HG03139 (cell line): ENCODE measurements at regions not wholly inside any gene's neighbourhood (a gene's known extent, or its start where the extent isn't known, plus 50 kb on each side); places are given as distances from the start of the nearest gene placed in this dataset.
"Not testable (repeated sequence)": the region's sequence is repeated elsewhere in the genome, so short reads cannot be mapped to it uniquely, and the experiment has no call there.

ENCODE experiments used
- ATAC-seq: cut with Tn5 transposase; IDR thresholded peaks from one replicate; pipeline ENCODE4 v1.9.1; 2021; ENCODE audit not compliant: unreplicated experiment

DNA sequence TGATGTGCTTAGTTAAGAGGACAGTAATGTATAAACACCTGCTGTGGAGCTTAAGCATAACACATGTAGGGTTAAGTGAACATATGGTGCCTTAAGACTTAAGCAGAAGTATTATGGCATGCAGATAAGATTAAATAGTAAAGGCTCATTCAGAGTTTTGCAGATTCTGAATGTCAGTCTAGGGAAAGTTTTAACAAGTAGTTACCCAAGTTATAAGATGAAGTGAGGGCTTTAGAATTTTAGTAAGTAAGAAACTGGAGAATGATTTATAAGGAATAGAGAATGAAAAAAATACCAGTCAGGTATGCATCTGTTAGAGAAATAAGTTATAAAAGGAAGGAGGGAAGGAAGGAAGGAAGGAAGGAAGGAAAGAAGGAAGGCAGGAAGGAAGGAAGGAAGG, 902.1 kb downstream of the TRAM1L1 start:
- no peak for ATAC-seq

DNA sequence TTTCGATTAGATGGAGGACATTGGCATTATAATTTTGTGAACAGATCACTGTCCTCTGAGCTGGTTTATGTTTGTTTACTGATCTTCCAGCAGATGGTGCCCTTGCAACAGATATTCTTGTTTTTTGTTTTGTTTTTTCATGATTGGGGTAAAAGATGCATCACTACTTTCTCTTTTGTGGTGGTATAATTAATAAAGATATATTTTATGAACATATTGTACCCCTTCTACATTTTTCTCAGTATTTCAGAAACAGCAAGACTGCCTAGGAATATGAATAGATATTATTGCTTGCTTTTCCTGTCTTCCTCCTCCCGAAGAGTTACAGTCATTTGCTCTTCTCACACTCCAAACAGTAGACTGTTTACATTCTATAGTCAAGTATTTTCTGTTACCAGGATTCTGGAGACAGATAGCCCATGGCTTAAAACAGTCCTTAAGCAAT, 905.2 kb downstream of the TRAM1L1 start:
- ATAC-seq = no peak

DNA sequence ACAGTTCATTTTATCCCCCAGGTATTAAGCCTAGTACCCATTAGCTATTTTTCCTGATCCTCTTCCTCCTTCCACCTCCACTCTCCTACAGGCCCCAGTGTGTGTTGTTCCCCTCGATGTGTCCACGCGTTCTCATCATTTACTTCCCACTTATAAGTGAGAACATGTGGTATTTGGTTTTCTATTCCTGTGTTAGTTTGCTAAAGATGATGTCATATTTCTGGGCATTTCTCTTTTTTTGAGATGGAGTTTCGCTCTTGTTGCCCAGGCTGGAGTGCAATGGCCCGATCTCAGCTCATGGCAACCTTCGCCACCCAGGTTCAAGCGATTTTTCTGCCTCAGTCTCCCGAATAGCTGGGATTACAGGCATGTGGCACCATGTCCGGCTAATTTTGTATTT, 934.0 kb downstream of the TRAM1L1 start:
- ATAC-seq = not testable (repeated sequence)

DNA sequence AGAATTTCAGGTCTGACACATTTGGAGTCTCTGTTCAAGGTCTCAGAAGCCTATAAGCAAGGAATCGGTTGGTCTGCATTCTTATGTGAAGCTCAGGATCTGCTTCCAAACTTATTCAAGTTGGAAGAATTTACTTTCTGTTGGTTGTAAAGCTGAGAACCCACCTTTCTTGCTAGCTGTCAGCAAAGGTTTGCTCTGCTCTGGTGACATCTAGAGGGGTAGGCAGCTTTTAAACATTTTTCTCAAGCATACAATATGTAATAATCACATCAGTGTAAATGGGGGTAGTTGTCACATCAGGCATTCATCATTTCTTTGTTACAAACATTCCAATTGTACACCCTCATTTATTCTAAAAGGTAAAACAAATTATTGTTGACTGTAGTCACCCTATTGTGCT, 935.2 kb downstream of the TRAM1L1 start:
- ATAC-seq = no peak

DNA sequence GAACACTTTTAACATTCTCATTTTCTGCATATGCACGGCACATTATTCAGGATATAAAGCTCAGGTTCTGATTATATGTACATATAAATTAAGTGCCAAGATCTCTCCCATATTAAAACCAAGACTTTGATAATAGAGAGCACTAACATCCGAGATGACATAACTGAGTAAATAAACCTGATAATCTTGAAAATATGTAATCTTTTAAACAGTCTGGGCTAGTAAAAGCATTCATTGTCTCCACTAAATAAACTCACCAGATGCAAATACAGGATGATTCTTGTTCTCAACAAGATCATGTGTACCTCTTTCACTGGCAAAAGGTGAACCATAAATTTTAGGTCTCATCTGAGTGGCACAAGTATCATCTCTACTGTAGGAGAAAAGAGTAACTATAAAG, 942.2 kb downstream of the TRAM1L1 start:
- no peak for ATAC-seq

DNA sequence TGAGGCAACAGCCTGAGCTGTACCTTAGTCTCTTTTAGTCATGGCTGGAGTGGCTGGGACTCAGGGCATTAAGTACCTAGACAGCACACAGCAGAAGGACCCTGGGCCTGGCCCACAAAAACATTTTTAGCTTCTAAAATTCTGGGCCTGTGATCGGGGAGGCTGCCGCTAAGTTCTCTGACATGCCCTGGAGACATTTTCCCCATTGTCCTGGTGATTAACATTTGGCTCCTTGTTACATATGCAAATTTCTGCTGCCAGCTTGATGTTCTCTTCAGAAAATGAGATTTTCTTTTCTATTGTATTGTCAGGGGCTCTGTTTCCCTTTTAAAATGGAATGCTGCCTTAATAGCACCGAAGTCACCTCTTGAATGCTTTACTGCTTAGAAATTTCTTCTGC, 952.4 kb downstream of the TRAM1L1 start:
- no peak for ATAC-seq

DNA sequence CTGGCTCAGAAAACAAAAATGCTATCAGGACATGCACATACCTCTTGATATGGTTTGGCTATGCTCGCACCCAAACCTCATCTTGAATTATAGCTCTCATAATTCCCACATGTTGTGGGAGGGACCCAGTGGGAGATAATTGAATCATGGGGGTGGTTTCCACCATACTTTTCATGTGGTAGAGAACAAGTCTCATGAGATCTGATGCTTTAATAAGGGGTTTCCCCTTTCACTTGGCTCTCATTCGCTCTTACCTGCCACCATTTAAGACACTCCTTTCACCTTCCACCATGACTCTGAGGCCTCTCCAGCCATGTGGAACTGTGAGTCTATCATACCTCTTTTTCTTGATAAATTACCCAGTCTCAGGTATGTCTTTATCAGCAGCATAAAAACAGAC, 958.6 kb downstream of the TRAM1L1 start:
- ATAC-seq = no peak

DNA sequence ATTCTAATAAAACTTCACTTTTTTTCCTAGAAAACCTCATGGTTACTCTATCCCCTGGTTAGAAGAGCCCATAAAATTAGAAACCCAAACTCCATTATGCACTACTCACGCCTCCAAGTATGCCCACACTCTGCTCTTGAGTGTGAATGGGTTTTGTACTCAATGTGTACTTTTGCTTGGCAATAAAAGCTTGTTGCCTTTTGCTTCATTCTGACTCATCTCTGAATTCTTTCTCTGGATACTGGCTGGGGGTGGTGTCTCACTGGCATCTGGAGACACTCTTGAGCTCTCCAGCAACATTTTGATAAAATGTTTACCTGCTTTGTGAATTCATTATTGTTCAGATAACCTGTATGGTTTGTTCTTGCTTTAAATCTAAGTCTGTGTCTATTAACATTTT, 963.3 kb downstream of the TRAM1L1 start:
- ATAC-seq = no peak

DNA sequence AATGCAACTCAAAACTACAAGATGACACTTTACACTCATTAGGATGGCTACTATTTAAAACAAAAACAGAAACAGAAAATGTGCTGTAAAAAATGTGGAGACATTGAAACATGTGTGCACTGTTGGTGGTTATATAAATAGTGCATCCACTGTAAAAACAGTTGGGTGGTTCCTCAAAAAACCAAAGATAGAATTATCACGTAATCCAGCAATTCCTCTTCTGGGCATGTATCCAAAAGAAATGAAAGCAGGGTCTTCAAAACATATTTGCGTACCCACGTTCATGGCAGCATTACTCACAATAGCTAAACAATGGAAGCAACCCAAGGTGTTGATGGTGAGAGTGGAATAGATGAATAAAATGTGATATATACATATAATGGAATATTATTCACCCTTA, 967.2 kb downstream of the TRAM1L1 start:
- no peak for ATAC-seq

DNA sequence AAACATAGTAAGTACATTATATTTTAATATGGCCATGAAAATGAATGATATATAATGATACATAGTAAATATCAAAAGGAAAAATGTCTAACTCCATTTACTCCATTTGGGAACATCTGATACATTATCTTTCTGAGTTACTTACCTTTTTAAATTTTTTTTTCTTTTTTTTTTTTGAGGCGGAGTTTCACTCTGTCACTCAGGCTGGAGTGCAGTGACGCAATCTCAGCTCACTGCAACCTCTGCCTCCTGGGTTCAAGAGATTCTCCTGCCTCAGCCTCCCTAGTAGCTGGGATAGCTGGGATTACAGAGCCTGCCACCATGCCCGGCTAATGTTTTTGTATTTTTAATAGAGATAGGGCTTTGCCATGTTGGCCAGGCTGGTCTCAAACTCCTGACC, 972.5 kb downstream of the TRAM1L1 start:
- ATAC-seq = not testable (repeated sequence)

DNA sequence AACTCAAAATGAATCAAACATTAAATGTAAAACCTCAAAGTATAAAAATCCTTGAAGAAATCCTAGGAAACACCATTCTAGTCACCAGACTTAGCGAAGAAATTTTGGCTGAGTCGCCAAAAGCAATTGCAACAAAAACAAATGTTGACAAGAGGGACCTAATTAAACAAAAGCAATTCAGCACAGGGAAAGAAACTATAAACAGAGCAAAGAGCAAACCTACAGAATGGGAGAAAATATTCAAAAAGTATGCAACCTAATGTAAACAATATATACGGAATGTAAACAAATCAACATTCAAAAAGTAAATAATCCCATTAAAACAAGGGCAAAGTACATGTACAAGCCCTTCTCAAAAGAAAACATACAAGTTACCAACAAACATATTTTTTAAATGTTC, 974.7 kb downstream of the TRAM1L1 start:
- ATAC-seq = no peak

DNA sequence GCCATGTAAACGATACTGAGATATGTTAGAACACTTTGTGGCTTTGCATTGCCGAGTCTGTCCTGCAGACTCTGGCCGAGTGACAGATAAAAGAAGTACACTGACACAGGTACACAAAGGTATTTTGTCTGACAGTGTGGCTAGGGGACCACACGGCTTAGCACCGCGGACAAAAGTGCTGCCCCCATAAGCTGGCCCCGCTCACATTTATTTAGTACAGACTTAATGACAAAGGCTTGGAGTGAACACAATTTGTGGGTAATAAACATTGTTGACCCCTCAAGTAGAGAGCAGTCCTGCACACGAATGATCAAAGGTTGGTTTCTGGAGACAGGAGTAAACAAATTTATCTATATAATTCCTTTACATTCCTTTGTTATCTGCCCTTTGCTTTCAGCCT, 976.8 kb downstream of the TRAM1L1 start:
- ATAC-seq = no peak

DNA sequence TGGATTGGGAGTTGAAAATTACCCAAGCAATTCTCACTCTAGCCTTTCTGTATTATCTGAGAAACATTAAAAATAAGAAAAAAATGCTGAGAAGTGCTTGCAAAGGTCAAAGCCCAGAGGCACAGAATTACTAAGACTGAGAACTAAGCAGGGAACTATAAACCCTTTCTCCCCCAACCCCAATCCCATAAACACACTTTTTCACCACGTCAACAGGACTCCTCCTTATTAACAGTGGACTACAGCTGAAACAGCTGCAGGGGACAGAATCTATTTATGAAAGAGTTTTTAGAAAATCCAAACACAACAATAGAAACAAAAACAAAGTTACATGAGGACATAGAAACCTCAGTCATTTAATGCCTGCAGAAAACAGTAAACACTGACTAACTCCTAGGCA, 984.1 kb downstream of the TRAM1L1 start:
- ATAC-seq = no peak

DNA sequence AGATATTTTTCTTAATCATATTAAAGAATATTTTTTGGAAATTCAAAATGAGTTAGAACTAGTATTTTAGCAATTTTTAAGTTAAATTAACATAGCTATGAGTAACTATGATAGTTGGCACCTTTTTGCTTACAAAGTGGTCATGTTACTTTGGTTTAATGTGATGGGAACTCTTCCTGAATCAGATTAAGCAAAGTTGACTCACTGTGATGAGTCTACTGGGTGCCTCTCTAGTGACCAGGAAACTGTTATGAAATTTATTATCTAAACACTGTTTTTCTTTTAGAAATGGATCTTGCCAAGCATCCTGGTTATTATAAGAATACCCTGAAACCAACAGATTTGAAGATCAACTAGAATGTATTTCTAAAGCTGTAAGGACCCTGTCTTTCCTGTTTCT, 985.8 kb downstream of the TRAM1L1 start:
- ATAC-seq = no peak

DNA sequence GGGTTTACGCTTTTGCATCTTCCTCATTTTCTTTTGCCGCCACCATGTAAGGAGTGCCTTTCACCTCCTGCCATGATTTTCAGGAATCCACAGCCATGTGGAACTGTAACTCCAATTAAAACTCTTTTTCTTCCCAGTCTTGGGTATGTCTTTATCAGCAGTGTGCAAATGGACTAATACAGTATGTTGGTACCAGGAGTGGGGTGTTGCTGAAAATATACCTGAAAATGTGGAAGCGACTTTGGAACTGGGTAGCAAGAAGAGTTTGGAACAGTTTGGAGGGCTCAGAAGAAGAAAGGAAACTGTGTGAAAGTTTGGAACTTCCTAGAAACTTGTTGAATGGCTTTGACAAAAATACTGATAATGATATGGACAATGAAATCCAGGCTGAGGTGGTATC, 983.9 kb upstream of the NDST4 start:
- ATAC-seq = not testable (repeated sequence)

DNA sequence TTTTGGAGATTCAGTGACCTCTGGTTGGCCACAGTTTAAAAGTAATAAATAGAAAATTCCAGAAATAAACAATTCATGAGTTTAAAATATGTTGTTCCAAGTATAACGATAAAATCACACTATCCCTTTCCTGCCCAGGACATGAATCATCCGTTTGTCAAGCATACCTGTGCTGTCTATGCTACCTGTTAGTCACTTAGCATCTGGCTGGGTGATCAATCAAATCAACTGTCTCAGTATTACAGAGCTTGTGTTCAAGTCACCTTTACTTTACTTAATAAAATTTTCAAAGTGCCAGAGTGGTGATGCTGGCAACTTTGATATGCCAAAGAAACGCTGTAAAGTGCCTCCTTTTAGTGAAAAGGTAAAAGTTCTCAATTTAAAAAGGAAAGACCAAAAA, 979.5 kb upstream of the NDST4 start:
- no peak for ATAC-seq

DNA sequence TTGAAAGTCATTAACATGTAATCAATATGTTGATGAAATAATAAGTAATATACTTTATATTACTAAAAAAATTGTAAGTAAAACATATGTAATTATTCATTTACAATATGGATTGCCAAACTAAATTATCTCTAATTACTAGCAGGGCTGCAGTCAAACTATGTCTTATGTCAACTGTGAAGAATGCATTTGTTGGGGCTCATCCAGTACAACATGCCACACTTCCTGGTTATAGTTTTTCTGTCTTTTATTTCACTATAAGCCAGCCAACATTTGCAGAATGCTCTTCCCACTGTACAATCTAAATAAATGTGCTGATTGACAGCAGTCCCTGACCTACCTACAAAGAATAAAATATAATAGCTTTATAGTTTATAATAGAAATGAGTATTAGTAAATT, 975.4 kb upstream of the NDST4 start:
- ATAC-seq = no peak

DNA sequence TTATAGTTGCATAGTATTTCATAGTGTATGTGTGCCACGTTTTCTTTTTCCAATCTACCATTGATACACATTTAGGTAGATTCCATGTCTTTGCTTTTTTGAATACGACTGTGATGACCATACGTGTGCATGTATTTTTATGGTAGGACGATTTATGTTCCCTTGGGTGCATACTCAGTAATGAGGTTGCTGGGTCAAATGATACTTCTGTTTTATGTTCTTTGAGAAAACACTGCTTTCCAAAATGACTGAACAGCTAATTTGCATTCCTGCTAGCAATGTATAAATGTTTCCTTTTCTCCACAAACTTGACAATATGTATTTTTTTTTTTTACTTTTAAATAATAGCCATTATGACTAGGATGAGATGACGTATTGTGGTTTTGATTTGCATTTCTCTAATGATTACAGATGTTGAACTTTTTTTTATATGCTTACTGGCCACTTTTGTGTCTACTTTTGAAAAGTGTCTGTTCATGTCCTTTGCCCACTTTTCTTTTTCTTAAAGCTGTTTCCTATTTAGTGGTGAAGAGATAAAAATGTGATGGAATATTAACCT, 969.5 kb upstream of the NDST4 start:
- no peak for ATAC-seq

DNA sequence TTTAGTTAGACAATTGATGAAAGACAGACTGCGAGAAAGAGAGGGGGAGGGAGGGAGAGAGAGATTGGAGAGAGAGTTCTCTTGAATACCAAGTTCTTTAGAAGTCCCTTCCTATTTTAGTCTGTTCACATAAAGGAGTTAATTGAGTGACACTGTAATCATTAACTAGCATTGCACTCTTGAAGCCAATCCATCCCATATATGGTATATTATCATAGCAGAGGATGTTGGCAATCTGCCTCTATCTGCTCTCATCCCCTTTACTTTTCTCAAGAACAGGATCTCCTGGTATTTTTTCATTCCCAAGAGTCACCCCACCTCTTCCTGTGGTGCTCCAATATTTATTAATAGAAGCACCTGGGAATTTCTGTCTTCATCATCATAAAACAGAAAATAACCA, 959.6 kb upstream of the NDST4 start:
- ATAC-seq = no peak

DNA sequence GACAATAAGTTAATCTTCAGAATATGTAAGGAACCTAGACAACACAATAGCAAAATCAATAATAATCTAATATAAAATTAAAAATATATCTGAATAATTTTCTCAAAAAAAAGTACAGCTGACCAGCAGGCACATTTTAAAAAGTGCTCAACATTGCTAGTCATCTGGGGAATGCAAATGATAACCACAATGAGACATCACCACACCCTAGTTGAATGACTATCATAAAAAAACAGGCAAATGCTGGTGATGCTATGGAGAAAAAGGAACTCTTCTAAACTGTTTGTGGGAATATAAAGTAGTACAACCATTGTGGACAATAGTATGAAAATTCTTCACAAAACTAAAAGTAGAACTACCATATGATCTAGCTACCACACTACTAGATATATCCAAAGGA, 956.9 kb upstream of the NDST4 start:
- no peak for ATAC-seq

DNA sequence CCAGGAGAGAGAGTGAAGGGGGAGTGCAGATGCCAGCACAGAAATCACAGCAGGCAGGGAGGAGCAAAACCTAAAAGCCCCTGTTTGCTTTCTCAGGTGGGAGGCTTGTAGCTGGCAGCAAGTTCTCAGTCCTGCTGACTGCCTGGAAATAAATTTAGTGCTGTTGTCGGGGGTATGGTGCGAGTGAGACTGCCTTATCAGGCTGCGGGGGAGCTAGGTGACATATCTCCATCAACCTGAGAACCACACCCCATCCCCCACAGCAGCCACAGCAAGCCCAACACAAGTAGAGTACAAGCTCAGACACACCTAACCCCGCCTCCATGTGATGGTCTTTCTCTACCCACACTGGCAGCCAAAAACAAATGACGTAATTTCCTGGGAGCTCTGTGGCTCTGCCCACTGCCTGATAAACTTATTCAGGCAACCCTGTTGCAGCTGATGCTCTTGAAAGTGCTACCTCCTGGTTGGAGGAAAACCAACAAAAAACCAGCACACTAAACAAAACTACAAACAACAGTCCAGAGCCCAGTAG, 953.4 kb upstream of the NDST4 start:
- no peak for ATAC-seq

DNA sequence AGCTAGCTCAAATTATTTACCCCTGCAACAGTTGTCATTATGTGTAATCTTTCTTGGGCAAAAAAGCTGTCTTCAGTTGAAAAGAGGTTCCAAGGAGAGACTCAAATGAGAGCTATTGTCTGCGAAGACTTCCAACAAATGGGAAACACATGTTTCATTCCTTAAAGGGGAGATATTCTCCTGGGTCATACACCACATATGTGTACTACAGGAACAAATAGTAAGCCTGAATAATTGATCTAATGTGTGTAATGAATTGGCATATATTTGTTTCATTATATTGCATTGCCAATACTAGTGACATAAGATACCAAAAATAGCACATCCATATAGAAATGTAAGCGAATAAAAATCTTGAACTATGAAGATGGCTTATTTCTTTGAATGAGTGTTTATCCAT, 950.9 kb upstream of the NDST4 start:
- ATAC-seq = no peak

DNA sequence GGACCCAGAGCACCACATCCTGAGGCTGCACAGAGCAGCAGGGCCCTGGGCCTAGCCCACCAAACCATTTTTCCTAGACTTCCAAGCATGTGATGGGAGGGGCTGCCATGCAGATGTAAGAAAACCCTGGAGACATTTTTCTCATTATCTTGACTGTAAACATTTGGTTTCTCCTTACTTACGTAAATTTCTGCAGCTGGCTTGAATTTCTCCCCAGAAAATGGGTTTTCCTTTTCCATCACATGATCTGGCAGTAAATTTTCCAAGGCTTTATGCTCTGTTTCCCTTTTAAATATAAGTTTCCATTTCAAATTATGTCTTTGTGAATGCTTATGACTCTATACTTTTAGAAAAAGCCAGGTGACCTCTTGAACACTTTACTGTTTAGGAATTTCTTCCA, 945.9 kb upstream of the NDST4 start:
- no peak for ATAC-seq

DNA sequence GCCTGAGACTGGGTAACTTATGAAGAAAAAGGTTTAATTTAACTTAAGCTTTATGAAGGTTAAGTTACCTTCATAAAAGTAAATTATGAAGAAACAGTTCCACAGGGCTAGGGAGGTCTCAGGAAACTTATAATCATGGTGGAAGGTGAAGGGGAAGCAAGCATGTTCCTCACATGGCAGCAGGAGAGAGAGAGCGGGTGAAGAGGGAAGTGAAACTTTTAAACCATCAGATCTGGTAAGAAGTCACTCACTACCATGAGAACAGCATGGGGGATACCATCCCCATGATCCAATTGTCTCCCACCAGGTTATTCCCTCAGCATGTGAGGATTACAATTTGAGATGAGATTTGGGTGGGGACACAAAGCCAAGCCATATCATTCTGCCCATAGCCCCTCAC, 944.7 kb upstream of the NDST4 start:
- no peak for ATAC-seq
